Activated naive CD8-positive, alpha-beta T cell treated with anti-CD3 and anti-CD28 coated beads, Interleukin-2, amount 10 ng/mL, durations not matched to agents 7 days and 5 days (primary cell): ENCODE measurements at regions not wholly inside any gene's neighbourhood (a gene's known extent, or its start where the extent isn't known, plus 50 kb on each side); places are given as distances from the start of the nearest gene placed in this dataset.
"Not testable (repeated sequence)": the region's sequence is repeated elsewhere in the genome, so short reads cannot be mapped to it uniquely, and the experiment has no call there.

Experiments
- ATAC-seq: fragments of 150-1000 bp; cut with Tn5 transposase; one replicate; pipeline ENCODE4 v1.10.0; 2021; ENCODE audit warnings: low read depth, moderate library complexity
- POLR2A ChIA-PET: fragments of 350-600 bp; sonication (Branson Sonifier 250); formaldehyde crosslinking; loops from one replicate; lab custom pipeline; 2021; ENCODE audit warnings: antibody characterized with exemption; lab: Charles Lee
- DNase-seq: peaks from one replicate; pipeline ENCODE4 v3.0.0; 2021
- H3K27ac Mint-ChIP-seq: one replicate; pipeline ENCODE4 v1.8.0; 2022; ENCODE audit warnings: mild to moderate bottlenecking, mixed read lengths
- H3K27me3 Mint-ChIP-seq: one replicate; pipeline ENCODE4 v1.8.0; 2022; ENCODE audit warnings: mild to moderate bottlenecking, moderate library complexity, mixed read lengths
- H3K36me3 Mint-ChIP-seq: one replicate; pipeline ENCODE4 v1.8.0; 2021; ENCODE audit warnings: mild to moderate bottlenecking, mixed read lengths
- H3K4me1 Mint-ChIP-seq: one replicate; pipeline ENCODE4 v1.8.0; 2021; ENCODE audit warnings: mixed read lengths
- H3K4me3 Mint-ChIP-seq: one replicate; pipeline ENCODE4 v1.8.0; 2022; ENCODE audit warnings: mild to moderate bottlenecking, moderate library complexity, mixed read lengths
- H3K9me3 Mint-ChIP-seq: one replicate; pipeline ENCODE4 v1.8.0; 2021; ENCODE audit warnings: mixed read lengths

GRCh38 chr2:39487398-39488250 is 50.5 kb upstream of the MAP4K3 start:
- Mint-ChIP-seq H3K36me3 (peaks cover 2% of the 10 kb centered on the region), H3K27me3 (peaks cover 10% of the 10 kb centered on the region), H3K4me3 (no peak overlapping the region), H3K27ac (no peak overlapping the region), H3K9me3 (no peaks in the 10 kb centered on the region), H3K4me1 (peaks cover 9% of the 10 kb centered on the region)
- DNase-seq (no peak), ATAC-seq (no peak)
- POLR2A ChIA-PET: no interaction called here

- DNase-seq (no peak), ATAC-seq (no peak)
- Mint-ChIP-seq H3K27me3 (peaks cover 10% of the 10 kb centered on the region), H3K4me3 (no peak overlapping the region), H3K27ac (no peak overlapping the region), H3K9me3 (no peaks in the 10 kb centered on the region), H3K4me1 (peaks cover 14% of the 10 kb centered on the region), H3K36me3 (peaks cover 2% of the 10 kb centered on the region)
- POLR2A ChIA-PET: no interaction called here
These were observed 51.4 kb upstream of the MAP4K3 start for GRCh38 chr2:39488450-39488849.

GRCh38 chr2:39490586-39490985 is 53.5 kb upstream of the MAP4K3 start:
- POLR2A ChIA-PET: no interaction called here

GRCh38 chr2:39491653-39492052 is 54.6 kb upstream of the MAP4K3 start:
- Mint-ChIP-seq H3K36me3 (peaks cover 2% of the 10 kb centered on the region), H3K27ac (peak overlapping the region; percentile 72), H3K27me3 (peaks cover 6% of the 10 kb centered on the region), H3K9me3 (no peaks in the 10 kb centered on the region), H3K4me1 (peaks cover 19% of the 10 kb centered on the region), H3K4me3 (peak overlapping the region; percentile 54)
- POLR2A ChIA-PET: interaction anchor here (0.9 kb wide), 1 partner anchor 54 kb away, joined by 3 read pairs; no protein-coding TSS in a partner anchor
- ATAC-seq (no peak), DNase-seq (no peak)

More at GRCh38 chr2:39490586-39490985, 53.5 kb upstream of the MAP4K3 start:
- Mint-ChIP-seq H3K36me3 (peaks cover 2% of the 10 kb centered on the region), H3K27ac (no peak overlapping the region), H3K27me3 (peaks cover 7% of the 10 kb centered on the region), H3K9me3 (no peaks in the 10 kb centered on the region), H3K4me3 (no peak overlapping the region), H3K4me1 (peaks cover 17% of the 10 kb centered on the region)
- DNase-seq (no peak), ATAC-seq (no peak)

GRCh38 chr2:39492095-39492590 is 55.1 kb upstream of the MAP4K3 start:
- no peaks in the 10 kb centered on the region for H3K9me3 Mint-ChIP-seq
- DNase-seq (no peak), ATAC-seq (peak; percentile 92)
- peaks cover 19% of the 10 kb centered on the region for H3K4me1 Mint-ChIP-seq
- peaks cover 2% of the 10 kb centered on the region for H3K36me3 Mint-ChIP-seq
- H3K27ac Mint-ChIP-seq: peak overlapping the region; percentile 72
- peak overlapping the region; percentile 59 for H3K4me3 Mint-ChIP-seq
- H3K27me3 Mint-ChIP-seq: peaks cover under 1% of the 10 kb centered on the region
- POLR2A ChIA-PET: interaction anchor here (0.9 kb wide), 1 partner anchor 54 kb away, joined by 3 read pairs; no protein-coding TSS in a partner anchor

- peak overlapping the region; percentile 59 for H3K4me3 Mint-ChIP-seq
- no peak overlapping the region for H3K27ac Mint-ChIP-seq
- DNase-seq (no peak), ATAC-seq (no peak)
- H3K27me3 Mint-ChIP-seq: no peaks in the 10 kb centered on the region
- peaks cover 2% of the 10 kb centered on the region for H3K36me3 Mint-ChIP-seq
- POLR2A ChIA-PET: no interaction called here
- no peaks in the 10 kb centered on the region for H3K9me3 Mint-ChIP-seq
- peaks cover 19% of the 10 kb centered on the region for H3K4me1 Mint-ChIP-seq
These were observed 55.6 kb upstream of the MAP4K3 start for GRCh38 chr2:39492716-39493115.

GRCh38 chr2:39494784-39495251 is 57.7 kb upstream of the MAP4K3 start:
- Mint-ChIP-seq H3K36me3 (peaks cover 2% of the 10 kb centered on the region), H3K4me1 (peaks cover 19% of the 10 kb centered on the region), H3K27me3 (no peaks in the 10 kb centered on the region), H3K4me3 (no peak overlapping the region), H3K27ac (no peak overlapping the region), H3K9me3 (peaks cover 3% of the 10 kb centered on the region)
- DNase-seq: no peak
- POLR2A ChIA-PET: interaction anchor here (0.6 kb wide), 1 partner anchor 621 kb away, joined by 4 read pairs; no protein-coding TSS in a partner anchor
- no peak for ATAC-seq

- Mint-ChIP-seq H3K9me3 (peaks cover 3% of the 10 kb centered on the region), H3K27me3 (peaks cover 2% of the 10 kb centered on the region), H3K4me3 (no peak overlapping the region), H3K36me3 (no peaks in the 10 kb centered on the region), H3K27ac (no peak overlapping the region), H3K4me1 (peaks cover 13% of the 10 kb centered on the region)
- ATAC-seq: no peak
- POLR2A ChIA-PET: no interaction called here
- DNase-seq: no peak
These were observed 60.2 kb upstream of the MAP4K3 start for GRCh38 chr2:39497082-39497801.

GRCh38 chr2:39498176-39498575 is 61.1 kb upstream of the MAP4K3 start:
- DNase-seq, H3K9me3 Mint-ChIP-seq, POLR2A ChIA-PET, H3K4me1 Mint-ChIP-seq, ATAC-seq, H3K4me3 Mint-ChIP-seq, H3K36me3 Mint-ChIP-seq, H3K27me3 Mint-ChIP-seq, H3K27ac Mint-ChIP-seq: not testable (repeated sequence)

GRCh38 chr2:39498786-39499185 is 61.7 kb upstream of the MAP4K3 start:
- H3K9me3 Mint-ChIP-seq: peaks cover 3% of the 10 kb centered on the region
- H3K27me3 Mint-ChIP-seq: peaks cover 6% of the 10 kb centered on the region
- peaks cover 5% of the 10 kb centered on the region for H3K4me1 Mint-ChIP-seq
- H3K4me3 Mint-ChIP-seq: no peak overlapping the region
- no peak overlapping the region for H3K27ac Mint-ChIP-seq
- DNase-seq: no peak
- POLR2A ChIA-PET: no interaction called here
- ATAC-seq: no peak
- H3K36me3 Mint-ChIP-seq: no peaks in the 10 kb centered on the region

- POLR2A ChIA-PET: no interaction called here
- no peaks in the 10 kb centered on the region for H3K36me3 Mint-ChIP-seq
- H3K27ac Mint-ChIP-seq: no peak overlapping the region
- no peak overlapping the region for H3K4me3 Mint-ChIP-seq
- H3K9me3 Mint-ChIP-seq: peaks cover 3% of the 10 kb centered on the region
- ATAC-seq: no peak
- peaks cover 5% of the 10 kb centered on the region for H3K4me1 Mint-ChIP-seq
- H3K27me3 Mint-ChIP-seq: peaks cover 10% of the 10 kb centered on the region
- DNase-seq: no peak
These were observed 62.3 kb upstream of the MAP4K3 start for GRCh38 chr2:39499336-39499735.

GRCh38 chr2:39501412-39501811 is 64.3 kb upstream of the MAP4K3 start:
- POLR2A ChIA-PET: interaction anchor here (0.6 to 0.7 kb wide), 2 partner anchors 24 to 166 kb away, joined by 3 to 4 read pairs; no protein-coding TSS in a partner anchor
- no peak for ATAC-seq
- no peak overlapping the region for H3K4me3 Mint-ChIP-seq

GRCh38 chr2:39503277-39503676 is 66.2 kb upstream of the MAP4K3 start:
- POLR2A ChIA-PET: no interaction called here
- Mint-ChIP-seq H3K36me3 (no peaks in the 10 kb centered on the region), H3K27ac (no peak overlapping the region), H3K9me3 (peaks cover under 1% of the 10 kb centered on the region), H3K4me1 (no peaks in the 10 kb centered on the region), H3K4me3 (no peak overlapping the region), H3K27me3 (peaks cover 11% of the 10 kb centered on the region)
- ATAC-seq (no peak), DNase-seq (no peak)

More at GRCh38 chr2:39501412-39501811, 64.3 kb upstream of the MAP4K3 start:
- H3K36me3 Mint-ChIP-seq: no peaks in the 10 kb centered on the region
- no peak for DNase-seq
- peaks cover 3% of the 10 kb centered on the region for H3K9me3 Mint-ChIP-seq
- H3K27ac Mint-ChIP-seq: no peak overlapping the region
- H3K4me1 Mint-ChIP-seq: no peaks in the 10 kb centered on the region
- H3K27me3 Mint-ChIP-seq: peaks cover 11% of the 10 kb centered on the region
